ENCODE measurements at regions not wholly inside any gene's neighbourhood (a gene's known extent, or its start where the extent isn't known, plus 50 kb on each side); places are given as distances from the start of the nearest gene placed in this dataset.

GRCh38 chr6:154615483-154616025 lies 105.1 kb upstream of the CNKSR3 start:
- no peaks in the 10 kb centered on the region for H3K36me3 Mint-ChIP-seq (ENCODE audit: low read depth)
- H3K27ac Mint-ChIP-seq: no peak overlapping the region
- DNase-seq: no peak
- H3K4me3 Mint-ChIP-seq: no peak overlapping the region
- no peak for TF ChIP-seq CTCF (IDR thresholded peaks at IDR 0.05)
- peaks cover 4% of the 10 kb centered on the region for H3K27me3 Mint-ChIP-seq (ENCODE audit: low read depth, poor library complexity)
- no peaks in the 10 kb centered on the region for H3K4me1 Mint-ChIP-seq
- H3K9me3 Mint-ChIP-seq: no peaks in the 10 kb centered on the region

GRCh38 chr6:154617175-154617574 lies 106.7 kb upstream of the CNKSR3 start:
- Mint-ChIP-seq H3K4me3 (no peak overlapping the region), H3K36me3 (ENCODE audit: low read depth) (no peaks in the 10 kb centered on the region), H3K27ac (no peak overlapping the region), H3K27me3 (ENCODE audit: low read depth, poor library complexity) (peaks cover 8% of the 10 kb centered on the region), H3K9me3 (no peaks in the 10 kb centered on the region), H3K4me1 (no peaks in the 10 kb centered on the region)
- no peak for TF ChIP-seq CTCF (IDR thresholded peaks at IDR 0.05)
- no peak for DNase-seq

GRCh38 chr6:154619146-154619545 lies 108.7 kb upstream of the CNKSR3 start:
- no peak for TF ChIP-seq CTCF (IDR thresholded peaks at IDR 0.05)
- Mint-ChIP-seq H3K4me1 (no peaks in the 10 kb centered on the region), H3K4me3 (no peak overlapping the region), H3K36me3 (ENCODE audit: low read depth) (no peaks in the 10 kb centered on the region), H3K27me3 (ENCODE audit: low read depth, poor library complexity) (peaks cover 8% of the 10 kb centered on the region), H3K27ac (no peak overlapping the region), H3K9me3 (no peaks in the 10 kb centered on the region)
- no peak for DNase-seq

- Mint-ChIP-seq H3K27me3 (ENCODE audit: low read depth, poor library complexity) (peaks cover 8% of the 10 kb centered on the region), H3K36me3 (ENCODE audit: low read depth) (no peaks in the 10 kb centered on the region)
- TF ChIP-seq CTCF (IDR thresholded peaks at IDR 0.05): no peak
These were observed 111.2 kb upstream of the CNKSR3 start for GRCh38 chr6:154621686-154622085.

DNA sequence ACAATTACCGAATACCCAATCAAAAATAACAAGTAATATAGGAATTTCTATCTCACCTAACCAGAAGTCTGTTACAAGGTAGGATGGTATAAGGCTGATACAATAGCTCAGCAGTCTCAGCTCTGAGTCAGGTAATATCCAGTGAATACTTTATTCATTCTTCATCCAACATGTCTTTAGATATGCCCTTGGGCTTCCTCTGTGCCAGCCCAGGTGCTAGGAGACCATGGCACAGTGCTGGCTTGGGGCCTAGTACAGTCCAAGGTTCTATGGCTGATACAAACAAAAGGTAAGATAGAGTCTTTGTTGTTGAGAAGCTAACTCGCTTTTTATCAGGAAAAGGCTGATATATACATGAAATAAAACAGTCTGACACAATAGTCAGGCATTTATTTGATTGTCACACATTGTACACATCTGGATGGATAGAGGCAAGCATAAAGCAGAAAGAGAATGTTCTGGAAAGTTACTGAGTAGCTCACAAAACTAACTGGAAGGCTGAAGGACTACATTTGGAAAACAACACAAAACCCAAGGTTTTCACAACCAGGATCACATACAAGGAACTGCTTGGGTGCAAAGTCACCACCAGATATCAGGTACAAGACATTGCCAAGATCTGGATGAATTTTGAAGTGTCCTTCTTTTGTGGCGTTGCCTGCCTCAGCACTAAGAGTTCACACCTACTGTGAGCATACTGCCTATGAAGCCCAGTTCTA lies 110.4 kb upstream of the SCAF8 start:
- H3K27ac Mint-ChIP-seq: no peak overlapping the region
- H3K4me3 Mint-ChIP-seq: no peak overlapping the region
- H3K4me1 Mint-ChIP-seq: peaks cover 5% of the 10 kb centered on the region
- TF ChIP-seq CTCF (IDR thresholded peaks at IDR 0.05): no peak
- peaks cover 6% of the 10 kb centered on the region for H3K9me3 Mint-ChIP-seq
- peaks cover 8% of the 10 kb centered on the region for H3K27me3 Mint-ChIP-seq (ENCODE audit: low read depth, poor library complexity)
- no peaks in the 10 kb centered on the region for H3K36me3 Mint-ChIP-seq (ENCODE audit: low read depth)
- DNase-seq: no peak

More at GRCh38 chr6:154621686-154622085, 111.2 kb upstream of the CNKSR3 start:
- no peak overlapping the region for H3K27ac Mint-ChIP-seq
- no peak overlapping the region for H3K4me3 Mint-ChIP-seq
- DNase-seq: no peak
- H3K9me3 Mint-ChIP-seq: peaks cover 6% of the 10 kb centered on the region
- H3K4me1 Mint-ChIP-seq: peaks cover 5% of the 10 kb centered on the region

DNA sequence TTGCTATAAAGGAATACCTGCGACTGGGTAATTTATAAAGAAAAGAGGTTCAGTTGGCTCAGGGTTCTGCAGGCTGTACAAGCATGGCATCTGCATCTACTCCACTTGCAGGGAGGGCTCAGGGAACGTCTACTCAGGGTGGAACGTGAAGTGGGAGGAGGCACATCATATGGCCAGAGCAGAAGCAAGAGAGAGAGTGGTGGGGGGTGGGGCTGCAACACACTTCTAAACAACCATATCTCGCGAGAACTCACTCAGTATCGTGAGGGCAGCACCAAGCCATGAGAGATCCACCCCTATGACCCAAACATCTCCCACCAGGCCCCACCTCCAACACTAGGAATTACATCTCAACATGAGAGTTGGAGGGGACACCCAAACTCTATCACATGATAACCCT lies 109.8 kb upstream of the SCAF8 start:
- TF ChIP-seq CTCF (IDR thresholded peaks at IDR 0.05): no peak
- H3K4me3 Mint-ChIP-seq: no peak overlapping the region
- DNase-seq: no peak
- H3K27ac Mint-ChIP-seq: no peak overlapping the region
- H3K4me1 Mint-ChIP-seq: peaks cover 5% of the 10 kb centered on the region
- no peaks in the 10 kb centered on the region for H3K36me3 Mint-ChIP-seq (ENCODE audit: low read depth)
- peaks cover 6% of the 10 kb centered on the region for H3K9me3 Mint-ChIP-seq
- peaks cover 6% of the 10 kb centered on the region for H3K27me3 Mint-ChIP-seq (ENCODE audit: low read depth, poor library complexity)
